Upper lobe of left lung (tissue), 4 donors: ENCODE measurements at regions not wholly inside any gene's neighbourhood (a gene's known extent, or its start where the extent isn't known, plus 50 kb on each side); places are given as distances from the start of the nearest gene placed in this dataset.

ENCODE experiments used
- CTCF ChIP-seq, 6 experiments: fragments of 450-650 bp in 4 of 6; fragments of 200-600 bp in 2 of 6; sonication (generic) in 2 of 6; IDR thresholded peaks; one replicate each; pipeline ENCODE4 v1.5.1; 2016 to 2019; ENCODE audit warnings: antibody characterized with exemption in 6 of 6
- EP300 ChIP-seq, 4 donors: sonication (generic); formaldehyde crosslinking; IDR thresholded peaks; one replicate each; pipeline ENCODE4 v1.5.1; 2017; ENCODE audit warnings: antibody characterized with exemption in 4 of 4, control low read depth in 2 of 4
- POLR2A ChIP-seq, 4 donors: fragments of 450-650 bp; IDR thresholded peaks; one replicate each; pipeline ENCODE4 v1.5.1; 2016 to 2017; ENCODE audit warnings: antibody characterized with exemption in 4 of 4, mild to moderate bottlenecking in 2 of 4
- POLR2AphosphoS5 ChIP-seq, 2 donors: sonication (generic); formaldehyde crosslinking; IDR thresholded peaks; one replicate each; pipeline ENCODE4 v1.5.1; 2017; ENCODE audit warnings: antibody characterized with exemption in 2 of 2

- TF ChIP-seq CTCF (IDR thresholded peaks at IDR 0.05) (no peak), EP300 (IDR thresholded peaks at IDR 0.05) (no peak), POLR2A (IDR thresholded peaks at IDR 0.05) (no peak), POLR2AphosphoS5 (IDR thresholded peaks at IDR 0.05) (no peak)
Observed at GRCh38 chr10:124160176-124160575, 66.8 kb upstream of the CHST15 start.
